Upper lobe of right lung (tissue), 1 donor: ENCODE measurements at regions not wholly inside any gene's neighbourhood (a gene's known extent, or its start where the extent isn't known, plus 50 kb on each side); places are given as distances from the start of the nearest gene placed in this dataset.

Experiments
- ATAC-seq: fragments of 200-7000 bp; cut with Tn5 transposase; one replicate; pipeline ENCODE4 v1.9.1; 2020; ENCODE audit warnings: mild to moderate bottlenecking, moderate library complexity
- DNase-seq: peaks from one replicate; pipeline ENCODE4 v3.0.0-alpha.2; 2020
- H3K27ac ChIP-seq: fragments of 200-600 bp; one replicate; pipeline ENCODE4 v1.8.0; 2022
- H3K27me3 ChIP-seq: fragments of 200-600 bp; one replicate; pipeline ENCODE4 v1.8.0; 2022; ENCODE audit warnings: mild to moderate bottlenecking
- H3K36me3 ChIP-seq: fragments of 200-600 bp; one replicate; pipeline ENCODE4 v1.8.0; 2022
- H3K4me1 ChIP-seq: fragments of 200-600 bp; one replicate; pipeline ENCODE4 v1.8.0; 2022
- H3K4me3 ChIP-seq: fragments of 200-600 bp; one replicate; pipeline ENCODE4 v1.8.0; 2022; ENCODE audit warnings: mild to moderate bottlenecking
- H3K9me3 ChIP-seq: fragments of 200-600 bp; one replicate; pipeline ENCODE4 v1.8.0; 2022
- intact Hi-C: fragments of 100-400 bp; cut with DNase I; formaldehyde crosslinking; loops from one replicate; pipeline ENCODE4 v1.11.0; 2022
- TF ChIP-seq, protein P1 (sequence below): fragments of 200-600 bp; IDR thresholded peaks from one replicate; pipeline ENCODE4 v1.8.0; 2022; ENCODE audit warnings: antibody characterized with exemption
- donor health status: DM: no; HTN: yes; CAD: no; lungs with severe emphysema.

DNA sequence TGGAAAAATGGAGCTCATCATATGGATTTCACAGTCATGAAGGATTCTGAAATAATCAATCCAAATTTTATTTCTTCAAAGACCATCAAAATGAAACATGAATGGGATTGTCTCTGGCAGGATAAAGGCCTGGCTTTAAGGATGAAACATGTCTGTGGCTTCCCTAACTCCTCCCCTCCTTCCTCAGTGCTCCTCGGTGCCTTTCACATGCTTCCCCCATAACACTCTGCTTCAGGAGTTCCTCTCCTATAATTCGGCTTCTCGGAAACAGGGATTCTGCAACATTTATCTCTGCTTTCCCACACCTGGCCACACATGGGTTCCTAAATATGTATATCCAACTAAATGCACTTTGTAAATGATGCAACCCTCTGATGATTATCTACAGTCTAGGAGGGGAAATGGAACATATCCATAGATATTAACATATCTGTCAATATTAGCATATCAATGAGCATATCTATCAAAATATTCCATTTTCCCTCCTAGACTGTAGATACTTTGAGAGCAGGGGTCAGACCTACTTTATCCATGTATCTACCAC is 153.8 kb downstream of the PLPP3 start:
- TF ChIP-seq, protein P1, sequence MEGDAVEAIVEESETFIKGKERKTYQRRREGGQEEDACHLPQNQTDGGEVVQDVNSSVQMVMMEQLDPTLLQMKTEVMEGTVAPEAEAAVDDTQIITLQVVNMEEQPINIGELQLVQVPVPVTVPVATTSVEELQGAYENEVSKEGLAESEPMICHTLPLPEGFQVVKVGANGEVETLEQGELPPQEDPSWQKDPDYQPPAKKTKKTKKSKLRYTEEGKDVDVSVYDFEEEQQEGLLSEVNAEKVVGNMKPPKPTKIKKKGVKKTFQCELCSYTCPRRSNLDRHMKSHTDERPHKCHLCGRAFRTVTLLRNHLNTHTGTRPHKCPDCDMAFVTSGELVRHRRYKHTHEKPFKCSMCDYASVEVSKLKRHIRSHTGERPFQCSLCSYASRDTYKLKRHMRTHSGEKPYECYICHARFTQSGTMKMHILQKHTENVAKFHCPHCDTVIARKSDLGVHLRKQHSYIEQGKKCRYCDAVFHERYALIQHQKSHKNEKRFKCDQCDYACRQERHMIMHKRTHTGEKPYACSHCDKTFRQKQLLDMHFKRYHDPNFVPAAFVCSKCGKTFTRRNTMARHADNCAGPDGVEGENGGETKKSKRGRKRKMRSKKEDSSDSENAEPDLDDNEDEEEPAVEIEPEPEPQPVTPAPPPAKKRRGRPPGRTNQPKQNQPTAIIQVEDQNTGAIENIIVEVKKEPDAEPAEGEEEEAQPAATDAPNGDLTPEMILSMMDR, result no peak
- no peaks in the 10 kb centered on the region for H3K9me3 ChIP-seq
- DNase-seq (no peak), ATAC-seq (peak; percentile 48)
- H3K36me3 ChIP-seq, result no peaks in the 10 kb centered on the region
- no peak overlapping the region for H3K4me3 ChIP-seq
- H3K27me3 ChIP-seq, result no peaks in the 10 kb centered on the region
- H3K27ac ChIP-seq, result no peak overlapping the region
- intact Hi-C loops, result no loop called here
- H3K4me1 ChIP-seq, result no peaks in the 10 kb centered on the region

DNA sequence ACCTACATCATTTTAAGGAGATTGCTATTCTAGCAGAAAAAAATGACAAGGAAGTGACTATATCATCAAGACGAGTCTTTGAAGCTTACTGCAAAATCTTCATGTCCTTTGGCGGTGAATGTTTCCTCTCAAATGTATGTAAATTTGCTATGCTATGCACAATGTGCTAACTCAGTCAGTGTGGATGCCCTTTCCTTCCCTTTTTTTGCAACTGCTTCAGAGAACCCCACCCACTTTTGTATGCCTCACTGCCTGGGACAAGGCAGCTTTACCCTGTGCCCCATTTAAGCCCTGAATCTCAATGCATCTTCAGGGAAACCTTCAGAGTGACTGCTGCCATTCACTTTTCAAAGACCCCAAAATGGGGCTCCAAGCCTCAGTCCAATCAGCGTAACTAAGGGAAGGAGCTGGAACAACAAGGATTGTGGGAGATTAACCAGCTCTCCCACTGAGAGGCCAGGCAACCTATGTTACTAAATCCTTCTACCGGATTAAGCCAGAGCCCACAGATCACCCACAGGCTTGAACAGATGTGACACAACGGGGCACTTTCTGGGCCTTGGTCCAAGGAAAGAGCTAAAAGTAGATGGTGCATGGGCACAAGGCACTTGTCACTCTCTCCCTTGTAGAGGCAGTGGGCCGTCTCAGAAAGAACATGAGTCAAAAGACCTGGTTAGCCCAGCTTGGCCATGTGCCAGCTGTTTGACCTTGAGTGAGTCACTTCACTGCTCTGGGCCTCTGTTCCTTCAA is 154.4 kb downstream of the PLPP3 start:
- Histone ChIP-seq H3K27me3 (no peaks in the 10 kb centered on the region), H3K9me3 (no peaks in the 10 kb centered on the region), H3K27ac (no peak overlapping the region), H3K4me3 (no peak overlapping the region), H3K4me1 (no peaks in the 10 kb centered on the region), H3K36me3 (no peaks in the 10 kb centered on the region)
- TF ChIP-seq, protein P1, result no peak
- peak; percentile 93 for ATAC-seq
- peak; percentile 74 for DNase-seq
- intact Hi-C loops, result no loop called here

DNA sequence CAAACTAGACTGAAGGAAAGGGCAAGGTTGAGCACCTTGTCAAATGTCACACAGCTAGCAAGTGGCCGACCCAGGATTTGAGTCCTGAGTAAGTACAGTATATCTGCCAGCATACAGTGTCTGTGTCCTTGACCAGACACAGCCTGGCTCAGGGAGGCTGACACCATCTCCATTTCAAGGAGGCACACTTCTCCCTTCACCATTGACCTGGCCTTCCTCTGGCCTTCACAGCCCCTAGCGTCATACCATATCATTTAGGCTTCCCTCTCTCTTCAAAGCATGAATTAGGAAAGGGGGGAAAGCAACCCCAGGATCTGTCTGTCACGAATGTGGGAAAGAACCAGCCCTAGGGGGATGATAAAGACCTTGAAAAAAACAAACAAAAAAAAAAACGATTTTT is 155.6 kb downstream of the PLPP3 start:
- no peak for ATAC-seq
- DNase-seq, result no peak
- H3K9me3 ChIP-seq, result no peaks in the 10 kb centered on the region
- H3K27ac ChIP-seq, result no peak overlapping the region
- no peaks in the 10 kb centered on the region for H3K36me3 ChIP-seq
- TF ChIP-seq, protein P1, result no peak
- intact Hi-C loops, result no loop called here
- H3K27me3 ChIP-seq, result no peaks in the 10 kb centered on the region
- no peaks in the 10 kb centered on the region for H3K4me1 ChIP-seq
- H3K4me3 ChIP-seq, result no peak overlapping the region

DNA sequence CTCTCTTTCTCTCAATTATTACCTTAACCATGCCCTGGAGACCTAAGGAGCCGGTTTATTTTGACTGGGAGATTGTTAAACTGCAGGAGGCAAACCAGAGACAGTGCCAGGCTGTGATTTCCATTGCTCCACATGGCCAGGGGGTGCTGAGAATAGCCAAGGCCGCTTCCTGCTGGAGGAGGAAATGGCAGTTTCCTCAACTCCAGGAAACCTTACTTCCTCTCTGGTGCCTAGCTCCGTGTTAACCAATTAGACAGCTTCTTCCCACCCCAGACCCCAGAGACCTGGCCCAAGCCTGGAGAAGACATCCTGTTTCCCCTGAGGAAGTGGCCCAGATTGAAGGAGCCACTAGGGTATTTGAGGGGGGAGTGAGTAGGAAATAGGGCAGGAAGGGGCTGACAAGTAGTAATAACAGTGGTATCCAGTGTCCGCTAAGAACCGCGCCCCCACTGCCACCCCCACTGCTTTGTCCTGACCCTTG is 161.2 kb downstream of the PLPP3 start:
- intact Hi-C loops, result loop anchor here (10.0 kb wide), 1 partner anchor 147 kb away; no protein-coding TSS in a partner anchor
- Histone ChIP-seq H3K27me3 (no peaks in the 10 kb centered on the region), H3K9me3 (no peaks in the 10 kb centered on the region), H3K4me3 (no peak overlapping the region), H3K36me3 (no peaks in the 10 kb centered on the region), H3K4me1 (peaks cover 6% of the 10 kb centered on the region), H3K27ac (peak overlapping the region; percentile 6)
- TF ChIP-seq, protein P1, result no peak
- ATAC-seq (peak; percentile 47), DNase-seq (no peak)

DNA sequence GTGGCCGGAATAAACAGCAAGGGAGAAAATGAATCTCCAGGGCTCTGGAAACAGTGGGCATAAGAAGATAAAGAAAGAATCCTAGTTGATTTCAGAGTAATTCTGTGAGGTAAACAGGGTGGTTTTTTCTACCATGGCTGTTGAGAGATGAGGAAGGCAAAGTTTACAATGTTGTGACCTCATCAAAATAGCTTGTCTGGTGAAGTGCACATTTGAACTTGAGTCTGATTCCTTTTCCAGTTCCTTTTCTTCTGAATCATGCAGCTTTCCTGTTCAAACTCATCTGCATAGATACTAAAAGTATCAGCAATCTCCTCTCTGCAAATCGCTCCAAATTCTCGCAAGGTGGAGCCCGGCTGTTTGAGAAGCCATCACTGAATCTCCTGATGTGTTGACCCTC is 161.7 kb downstream of the PLPP3 start:
- intact Hi-C loops, result loop anchor here (10.0 kb wide), 1 partner anchor 147 kb away; no protein-coding TSS in a partner anchor
- no peak for ATAC-seq
- Histone ChIP-seq H3K36me3 (no peaks in the 10 kb centered on the region), H3K4me3 (no peak overlapping the region), H3K27me3 (no peaks in the 10 kb centered on the region), H3K4me1 (peaks cover 6% of the 10 kb centered on the region), H3K9me3 (no peaks in the 10 kb centered on the region), H3K27ac (peak overlapping the region; percentile 6)
- no peak for DNase-seq
- TF ChIP-seq, protein P1, result no peak
